Activated CD8-positive, alpha-beta T cell treated with anti-CD3 and anti-CD28 coated beads for 36 hours (primary cell): ENCODE measurements at regions not wholly inside any gene's neighbourhood (a gene's known extent, or its start where the extent isn't known, plus 50 kb on each side); places are given as distances from the start of the nearest gene placed in this dataset.
"Not testable (repeated sequence)": the region's sequence is repeated elsewhere in the genome, so short reads cannot be mapped to it uniquely, and the experiment has no call there.

ENCODE experiments used
- ATAC-seq: fragments of 200-7000 bp; cut with Tn5 transposase; one replicate; pipeline ENCODE4 v1.10.0; 2021; ENCODE audit warnings: mild to moderate bottlenecking, moderate library complexity
- CTCF ChIA-PET: fragments of 350-600 bp; sonication (Branson Sonifier 250); formaldehyde crosslinking; loops from one replicate; lab custom pipeline; 2021; ENCODE audit warnings: antibody characterized with exemption; lab: Charles Lee
- POLR2A ChIA-PET: fragments of 350-600 bp; sonication (Branson Sonifier 250); formaldehyde crosslinking; loops from one replicate; lab custom pipeline; 2021; ENCODE audit warnings: antibody characterized with exemption; lab: Charles Lee
- DNase-seq: peaks from one replicate; pipeline ENCODE4 v3.0.0-alpha.2; 2020
- H3K27ac Mint-ChIP-seq: one replicate; pipeline ENCODE4 v1.8.0; 2021; ENCODE audit warnings: mild to moderate bottlenecking, mixed read lengths
- H3K27me3 Mint-ChIP-seq: one replicate; pipeline ENCODE4 v1.8.0; 2021; ENCODE audit warnings: mixed read lengths
- H3K36me3 Mint-ChIP-seq: one replicate; pipeline ENCODE4 v1.8.0; 2021; ENCODE audit warnings: low read depth, mixed read lengths
- H3K4me1 Mint-ChIP-seq: one replicate; pipeline ENCODE4 v1.8.0; 2021; ENCODE audit warnings: low read depth, mixed read lengths
- H3K4me3 Mint-ChIP-seq: one replicate; pipeline ENCODE4 v1.8.0; 2021; ENCODE audit warnings: mild to moderate bottlenecking, moderate library complexity, mixed read lengths
- H3K9me3 Mint-ChIP-seq: one replicate; pipeline ENCODE4 v1.8.0; 2021; ENCODE audit warnings: mixed read lengths
- intact Hi-C: fragments of 100-400 bp; cut with micrococcal nuclease; formaldehyde crosslinking; loops from one replicate; pipeline ENCODE4 v1.10.0; 2022
- TF ChIP-seq, protein P1 (sequence below): fragments of 200-600 bp; IDR thresholded peaks from one replicate; pipeline ENCODE4 v1.8.0; 2022; ENCODE audit warnings: antibody characterized with exemption, mild to moderate bottlenecking

- ATAC-seq (no peak), DNase-seq (no peak)
- intact Hi-C loops = no loop called here
- H3K4me1 Mint-ChIP-seq = no peaks in the 10 kb centered on the region
- ChIA-PET CTCF (no interaction called here), POLR2A (no interaction called here)
- TF ChIP-seq, protein P1, sequence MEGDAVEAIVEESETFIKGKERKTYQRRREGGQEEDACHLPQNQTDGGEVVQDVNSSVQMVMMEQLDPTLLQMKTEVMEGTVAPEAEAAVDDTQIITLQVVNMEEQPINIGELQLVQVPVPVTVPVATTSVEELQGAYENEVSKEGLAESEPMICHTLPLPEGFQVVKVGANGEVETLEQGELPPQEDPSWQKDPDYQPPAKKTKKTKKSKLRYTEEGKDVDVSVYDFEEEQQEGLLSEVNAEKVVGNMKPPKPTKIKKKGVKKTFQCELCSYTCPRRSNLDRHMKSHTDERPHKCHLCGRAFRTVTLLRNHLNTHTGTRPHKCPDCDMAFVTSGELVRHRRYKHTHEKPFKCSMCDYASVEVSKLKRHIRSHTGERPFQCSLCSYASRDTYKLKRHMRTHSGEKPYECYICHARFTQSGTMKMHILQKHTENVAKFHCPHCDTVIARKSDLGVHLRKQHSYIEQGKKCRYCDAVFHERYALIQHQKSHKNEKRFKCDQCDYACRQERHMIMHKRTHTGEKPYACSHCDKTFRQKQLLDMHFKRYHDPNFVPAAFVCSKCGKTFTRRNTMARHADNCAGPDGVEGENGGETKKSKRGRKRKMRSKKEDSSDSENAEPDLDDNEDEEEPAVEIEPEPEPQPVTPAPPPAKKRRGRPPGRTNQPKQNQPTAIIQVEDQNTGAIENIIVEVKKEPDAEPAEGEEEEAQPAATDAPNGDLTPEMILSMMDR = no peak
- H3K4me3 Mint-ChIP-seq = no peak overlapping the region
- H3K27me3 Mint-ChIP-seq = no peaks in the 10 kb centered on the region
- H3K36me3 Mint-ChIP-seq = no peaks in the 10 kb centered on the region
- H3K27ac Mint-ChIP-seq = no peak overlapping the region
- H3K9me3 Mint-ChIP-seq = no peaks in the 10 kb centered on the region
These were observed 485.0 kb upstream of the EDIL3 start for GRCh38 chr5:84869675-84870074.

GRCh38 chr5:84863936-84864335, 479.3 kb upstream of the EDIL3 start:
- ATAC-seq, intact Hi-C loops, CTCF ChIA-PET, H3K27ac Mint-ChIP-seq, DNase-seq, H3K27me3 Mint-ChIP-seq, H3K36me3 Mint-ChIP-seq, H3K4me1 Mint-ChIP-seq, H3K4me3 Mint-ChIP-seq, H3K9me3 Mint-ChIP-seq: not testable (repeated sequence)
- POLR2A ChIA-PET = interaction anchor here (0.6 kb wide), 1 partner anchor 192 kb away, joined by 3 read pairs; no protein-coding TSS in a partner anchor

- intact Hi-C loops = no loop called here
- no peaks in the 10 kb centered on the region for H3K27me3 Mint-ChIP-seq
- ATAC-seq = no peak
- no peak for DNase-seq
- H3K36me3 Mint-ChIP-seq = no peaks in the 10 kb centered on the region
- H3K4me1 Mint-ChIP-seq = no peaks in the 10 kb centered on the region
- TF ChIP-seq, protein P1 = no peak
- no peaks in the 10 kb centered on the region for H3K9me3 Mint-ChIP-seq
- ChIA-PET CTCF (no interaction called here), POLR2A (no interaction called here)
- no peak overlapping the region for H3K27ac Mint-ChIP-seq
- H3K4me3 Mint-ChIP-seq = no peak overlapping the region
These were observed 478.3 kb upstream of the EDIL3 start for GRCh38 chr5:84863020-84863419.

- DNase-seq = no peak
- Mint-ChIP-seq H3K27ac (no peak overlapping the region), H3K27me3 (no peaks in the 10 kb centered on the region), H3K9me3 (no peaks in the 10 kb centered on the region), H3K4me1 (no peaks in the 10 kb centered on the region), H3K36me3 (no peaks in the 10 kb centered on the region), H3K4me3 (no peak overlapping the region)
- ChIA-PET CTCF (no interaction called here), POLR2A (no interaction called here)
- ATAC-seq = no peak
- TF ChIP-seq, protein P1 = no peak
- intact Hi-C loops = no loop called here
These were observed 477.5 kb upstream of the EDIL3 start for GRCh38 chr5:84862132-84862531.

DNA sequence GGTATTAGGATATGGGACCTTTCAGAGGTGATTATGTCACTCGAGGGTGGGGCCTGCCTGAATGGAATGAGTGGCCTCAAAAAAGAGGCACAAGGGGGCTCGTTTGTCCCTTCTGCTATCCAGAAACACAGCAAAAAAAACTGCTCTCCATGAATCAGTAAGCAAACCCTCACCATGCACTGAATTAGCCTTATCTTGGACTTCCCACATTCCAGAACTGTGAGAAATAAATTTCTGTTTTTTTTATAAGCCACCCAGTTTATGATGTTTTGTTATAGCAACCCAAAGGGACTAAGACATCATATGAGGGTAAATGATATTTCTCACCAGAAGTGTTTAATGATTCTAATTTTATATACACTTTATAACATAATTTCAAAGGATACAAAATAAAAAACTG, 476.6 kb upstream of the EDIL3 start:
- Mint-ChIP-seq H3K27me3 (no peaks in the 10 kb centered on the region), H3K36me3 (no peaks in the 10 kb centered on the region), H3K4me3 (no peak overlapping the region), H3K9me3 (peaks cover 6% of the 10 kb centered on the region), H3K4me1 (no peaks in the 10 kb centered on the region), H3K27ac (no peak overlapping the region)
- CTCF ChIA-PET = no interaction called here
- ATAC-seq (no peak), DNase-seq (no peak)
- POLR2A ChIA-PET = no interaction called here
- intact Hi-C loops = no loop called here
- TF ChIP-seq, protein P1 = no peak

DNA sequence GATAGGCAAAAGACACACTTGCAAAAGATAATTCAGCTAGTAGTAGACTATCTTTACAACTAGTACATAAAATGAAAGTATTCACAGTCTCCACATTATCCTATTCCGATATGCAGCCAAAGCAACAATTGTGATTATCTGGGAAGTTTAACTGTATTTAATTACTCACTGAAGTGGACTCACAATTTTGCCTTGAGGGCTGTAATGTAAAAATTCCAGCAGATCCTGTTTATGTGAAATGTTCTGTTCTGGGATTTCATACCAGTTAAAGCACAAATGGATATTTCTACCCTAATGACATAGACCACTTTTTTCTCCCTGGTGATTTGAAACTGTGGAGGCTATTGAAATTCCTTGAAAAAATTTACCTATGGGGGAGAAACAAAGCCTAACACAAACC, 474.4 kb upstream of the EDIL3 start:
- POLR2A ChIA-PET = no interaction called here
- TF ChIP-seq, protein P1 = no peak
- Mint-ChIP-seq H3K27me3 (no peaks in the 10 kb centered on the region), H3K9me3 (peaks cover 6% of the 10 kb centered on the region), H3K4me3 (no peak overlapping the region), H3K27ac (no peak overlapping the region), H3K36me3 (no peaks in the 10 kb centered on the region), H3K4me1 (no peaks in the 10 kb centered on the region)
- ATAC-seq = no peak
- CTCF ChIA-PET = no interaction called here
- intact Hi-C loops = no loop called here
- DNase-seq = no peak
